Fibroblast of lung (primary cell): ENCODE measurements at regions not wholly inside any gene's neighbourhood (a gene's known extent, or its start where the extent isn't known, plus 50 kb on each side); places are given as distances from the start of the nearest gene placed in this dataset.

Experiments used
- DNase-seq, 2 donors: peaks; one replicate each; pipeline versions ENCODE4 v3.0.0 to v3.0.0-alpha.2; 2010; ENCODE audit warnings: low read depth in 2 of 2
- H2AFZ ChIP-seq: 2 replicates; pipeline ENCODE4 v1.5.1; 2012; ENCODE audit warnings: low read length, control low read depth, inconsistent platforms
- H3K27ac ChIP-seq: 2 replicates; pipeline ENCODE4 v1.5.1; 2011; ENCODE audit warnings: low read length, control low read depth; ENCODE audit not compliant: insufficient read depth
- H3K27me3 ChIP-seq: 2 replicates; pipeline ENCODE4 v1.5.1; 2011; ENCODE audit warnings: mild to moderate bottlenecking, low read length; ENCODE audit not compliant: control insufficient read depth, insufficient read depth
- H3K36me3 ChIP-seq: 2 replicates; pipeline ENCODE4 v1.5.1; 2011; ENCODE audit warnings: low read length; ENCODE audit not compliant: control insufficient read depth, insufficient read depth
- H3K4me1 ChIP-seq: 2 replicates; pipeline ENCODE4 v1.5.1; 2011; ENCODE audit warnings: low read length; ENCODE audit not compliant: control insufficient read depth, insufficient read depth; ENCODE audit errors: extremely low read depth
- H3K4me2 ChIP-seq: 2 replicates; pipeline ENCODE4 v1.5.1; 2011; ENCODE audit warnings: low read length, control low read depth; ENCODE audit not compliant: insufficient read depth; ENCODE audit errors: extremely low read depth
- H3K4me3 ChIP-seq, 4 experiments: fragments of 200-600 bp in 1 of 4; sonication (generic) in 1 of 4; replicated peaks in 1 of 4; 2 replicates each; pipeline ENCODE4 v1.5.1; 2011 to 2016; ENCODE audit warnings: low read length in 4 of 4, low read depth in 3 of 4, mild to moderate bottlenecking in 3 of 4, control low read depth in 2 of 4, inconsistent platforms in 1 of 4, mixed read lengths in 1 of 4; ENCODE audit not compliant: insufficient read depth in 1 of 4; ENCODE audit errors: control extremely low read depth in 1 of 4
- H3K79me2 ChIP-seq: 2 replicates; pipeline ENCODE4 v1.5.1; 2012; ENCODE audit warnings: mild to moderate bottlenecking, low read length, inconsistent platforms; ENCODE audit not compliant: control insufficient read depth, insufficient read depth
- H3K9ac ChIP-seq: 2 replicates; pipeline ENCODE4 v1.5.1; 2011; ENCODE audit warnings: mild to moderate bottlenecking, low read length, control low read depth; ENCODE audit not compliant: insufficient read depth
- H3K9me3 ChIP-seq: 2 replicates; pipeline ENCODE4 v1.5.1; 2012; ENCODE audit warnings: low read depth, low read length; ENCODE audit not compliant: control insufficient read depth, insufficient read depth
- H4K20me1 ChIP-seq: 2 replicates; pipeline ENCODE4 v1.5.1; 2011; ENCODE audit warnings: low read length; ENCODE audit not compliant: control insufficient read depth, insufficient read depth; ENCODE audit errors: extremely low read depth
- EZH2 ChIP-seq: IDR thresholded peaks from 2 replicates; pipeline ENCODE4 v1.5.1; 2012; ENCODE audit warnings: low read length, control low read depth, mild to moderate bottlenecking; ENCODE audit errors: missing control alignments
- TF ChIP-seq, protein P1 (sequence below), 2 donors: IDR thresholded peaks in 1 of 2; conservative IDR thresholded peaks in 1 of 2; 1 replicate in 1 of 2; 2 replicates in 1 of 2; pipeline ENCODE4 v1.5.1; 2011 to 2012; ENCODE audit warnings: low read length in 2 of 2, control low read depth in 1 of 2, inconsistent platforms in 1 of 2, low read depth in 1 of 2, mild to moderate bottlenecking in 1 of 2

DNA sequence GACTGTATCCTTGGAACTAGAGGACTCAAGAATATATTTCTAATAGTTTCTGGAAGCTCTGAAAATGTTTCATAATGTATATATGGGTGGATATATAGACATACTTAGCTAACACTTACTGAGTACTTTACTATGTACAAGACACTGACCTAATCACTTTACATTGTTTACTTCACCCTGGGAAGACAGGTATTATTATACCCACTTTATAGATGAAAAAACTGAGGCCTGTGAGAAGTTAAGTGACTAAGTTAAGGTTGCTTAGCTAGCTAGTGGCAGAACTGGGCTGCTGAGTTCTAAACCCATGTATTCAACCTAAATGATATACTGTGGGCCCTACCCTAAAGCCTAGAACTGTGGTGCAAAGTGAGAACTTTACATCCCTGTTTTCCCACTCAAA is 79.1 kb upstream of the SSTR1 start:
- Histone ChIP-seq H3K9me3 (no peaks in the 10 kb centered on the region), H2AFZ (no peak overlapping the region), H3K36me3 (no peaks in the 10 kb centered on the region), H3K27ac (no peak overlapping the region), H3K4me2 (no peak overlapping the region), H3K4me3 (no peak overlapping the region), H3K27me3 (no peaks in the 10 kb centered on the region), H3K79me2 (no peaks in the 10 kb centered on the region), H3K4me1 (no peaks in the 10 kb centered on the region), H4K20me1 (no peaks in the 10 kb centered on the region), H3K9ac (no peak overlapping the region)
- DNase-seq, result no peak
- TF ChIP-seq, protein P1, sequence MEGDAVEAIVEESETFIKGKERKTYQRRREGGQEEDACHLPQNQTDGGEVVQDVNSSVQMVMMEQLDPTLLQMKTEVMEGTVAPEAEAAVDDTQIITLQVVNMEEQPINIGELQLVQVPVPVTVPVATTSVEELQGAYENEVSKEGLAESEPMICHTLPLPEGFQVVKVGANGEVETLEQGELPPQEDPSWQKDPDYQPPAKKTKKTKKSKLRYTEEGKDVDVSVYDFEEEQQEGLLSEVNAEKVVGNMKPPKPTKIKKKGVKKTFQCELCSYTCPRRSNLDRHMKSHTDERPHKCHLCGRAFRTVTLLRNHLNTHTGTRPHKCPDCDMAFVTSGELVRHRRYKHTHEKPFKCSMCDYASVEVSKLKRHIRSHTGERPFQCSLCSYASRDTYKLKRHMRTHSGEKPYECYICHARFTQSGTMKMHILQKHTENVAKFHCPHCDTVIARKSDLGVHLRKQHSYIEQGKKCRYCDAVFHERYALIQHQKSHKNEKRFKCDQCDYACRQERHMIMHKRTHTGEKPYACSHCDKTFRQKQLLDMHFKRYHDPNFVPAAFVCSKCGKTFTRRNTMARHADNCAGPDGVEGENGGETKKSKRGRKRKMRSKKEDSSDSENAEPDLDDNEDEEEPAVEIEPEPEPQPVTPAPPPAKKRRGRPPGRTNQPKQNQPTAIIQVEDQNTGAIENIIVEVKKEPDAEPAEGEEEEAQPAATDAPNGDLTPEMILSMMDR (conservative IDR thresholded peaks at IDR 0.05 in 1 of 2, IDR thresholded peaks at IDR 0.05 in 1 of 2; ENCODE audit: low read depth in 1 of 2, low read length in 2 of 2), result no peak
- TF ChIP-seq EZH2, result no peak

DNA sequence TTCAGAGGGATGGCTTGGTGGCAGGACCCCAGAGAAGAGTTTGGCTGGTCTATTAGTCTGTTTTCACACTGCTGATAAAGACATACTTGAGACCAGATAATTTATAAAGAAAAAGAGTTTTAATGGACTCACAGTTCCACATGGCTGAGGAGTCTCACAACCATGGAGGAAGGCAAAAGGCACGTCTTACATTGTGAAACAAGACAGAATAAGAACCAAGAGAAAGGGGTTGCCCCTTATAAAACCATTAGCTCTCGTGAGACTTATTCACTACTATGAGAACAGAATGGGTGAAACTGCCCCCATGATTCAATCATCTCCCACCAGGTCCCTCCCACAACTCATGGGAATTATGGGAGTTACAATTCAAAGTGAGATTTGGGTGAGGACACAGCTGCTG is 78.5 kb upstream of the SSTR1 start:
- H3K4me2 ChIP-seq, result no peak overlapping the region
- no peak for TF ChIP-seq EZH2
- H3K4me3 ChIP-seq, result no peak overlapping the region
- H3K9me3 ChIP-seq, result no peaks in the 10 kb centered on the region
- no peaks in the 10 kb centered on the region for H3K27me3 ChIP-seq
- no peak overlapping the region for H2AFZ ChIP-seq
- H3K9ac ChIP-seq, result no peak overlapping the region
- H4K20me1 ChIP-seq, result no peaks in the 10 kb centered on the region
- H3K27ac ChIP-seq, result no peak overlapping the region
- H3K79me2 ChIP-seq, result no peaks in the 10 kb centered on the region
- no peaks in the 10 kb centered on the region for H3K36me3 ChIP-seq
- no peaks in the 10 kb centered on the region for H3K4me1 ChIP-seq
- no peak for DNase-seq

DNA sequence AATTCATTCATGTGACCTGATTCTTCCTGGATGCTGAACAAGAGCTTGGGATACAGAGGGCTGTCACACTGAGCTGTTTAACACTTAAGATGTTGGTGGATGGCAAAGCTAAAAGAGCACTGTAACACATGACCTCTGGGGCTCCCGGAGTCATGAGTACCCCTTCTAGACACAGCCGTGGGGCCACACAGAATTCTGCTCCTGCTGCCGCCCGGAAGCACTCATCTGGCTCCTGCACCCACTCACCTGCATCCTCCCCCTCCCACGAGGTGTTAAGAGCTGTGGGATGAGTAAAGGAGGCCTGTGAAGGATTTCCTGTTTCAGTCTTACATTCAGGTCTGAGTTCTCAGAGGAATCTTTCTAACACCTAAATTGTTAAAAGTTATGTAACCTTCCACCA is 78.0 kb upstream of the SSTR1 start:
- H3K36me3 ChIP-seq, result no peaks in the 10 kb centered on the region
- H2AFZ ChIP-seq, result no peak overlapping the region
- H3K4me2 ChIP-seq, result no peak overlapping the region
- no peaks in the 10 kb centered on the region for H3K79me2 ChIP-seq
- H3K27ac ChIP-seq, result no peak overlapping the region
- H3K4me3 ChIP-seq, result no peak overlapping the region
- H3K4me1 ChIP-seq, result no peaks in the 10 kb centered on the region
- DNase-seq, result no peak
- H3K9me3 ChIP-seq, result no peaks in the 10 kb centered on the region
- no peak overlapping the region for H3K9ac ChIP-seq
- TF ChIP-seq, protein P1 (conservative IDR thresholded peaks at IDR 0.05 in 1 of 2, IDR thresholded peaks at IDR 0.05 in 1 of 2; ENCODE audit: low read depth in 1 of 2, low read length in 2 of 2), result no peak
- TF ChIP-seq EZH2, result no peak
- H4K20me1 ChIP-seq, result no peaks in the 10 kb centered on the region
- H3K27me3 ChIP-seq, result no peaks in the 10 kb centered on the region
